Spleen (tissue), 7 donors: ENCODE measurements at regions not wholly inside any gene's neighbourhood (a gene's known extent, or its start where the extent isn't known, plus 50 kb on each side); places are given as distances from the start of the nearest gene placed in this dataset.
"Not testable (repeated sequence)": the region's sequence is repeated elsewhere in the genome, so short reads cannot be mapped to it uniquely, and the experiment has no call there.

ENCODE experiments used
- POLR2AphosphoS5 ChIP-seq, 3 donors: sonication (generic); formaldehyde crosslinking; IDR thresholded peaks; one replicate each; pipeline ENCODE4 v1.5.1; 2017; ENCODE audit warnings: antibody characterized with exemption in 3 of 3
- TF ChIP-seq, protein P1 (sequence below), 11 experiments: fragments of 200-600 bp in 7 of 11; fragments of 450-650 bp in 4 of 11; sonication (generic) in 4 of 11; IDR thresholded peaks in 8 of 11; conservative IDR thresholded peaks in 3 of 11; 1 replicate in 7 of 11; 2 replicates in 4 of 11; pipeline versions ENCODE4 v1.4.0 to v1.8.0; 2016 to 2021; ENCODE audit warnings: antibody characterized with exemption in 11 of 11, inconsistent platforms in 4 of 11, mild to moderate bottlenecking in 1 of 11
- donor health status: DM: no; HTN: no; CAD: no; lungs with moderate emphysema.
- donor health status: DM: no; HTN: no; CAD: no.
- donor health status: DM: no; HTN: no; CAD: no.

DNA sequence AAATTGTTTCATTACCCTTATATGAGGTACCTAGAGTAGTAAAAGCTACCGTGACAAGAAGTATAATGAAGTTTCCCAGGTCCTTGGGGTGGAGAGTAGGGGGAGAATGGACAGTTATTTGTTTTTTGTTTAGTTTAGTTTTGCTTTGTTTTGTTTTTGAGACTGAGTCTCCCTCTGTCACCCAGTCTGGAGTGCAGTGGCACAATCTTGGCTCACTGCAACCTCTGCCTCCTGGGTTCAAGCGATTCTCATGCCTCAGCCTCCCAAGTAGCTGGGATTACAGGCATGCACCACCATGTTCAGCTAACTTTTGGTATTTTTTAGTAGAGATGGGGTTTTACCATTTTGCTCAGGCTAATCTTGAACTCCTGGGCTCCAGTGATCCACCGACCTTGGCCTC lies 94.2 kb downstream of the VPREB1 start:
- not testable (repeated sequence) for TF ChIP-seq POLR2AphosphoS5 (IDR thresholded peaks at IDR 0.05)
- TF ChIP-seq, protein P1, sequence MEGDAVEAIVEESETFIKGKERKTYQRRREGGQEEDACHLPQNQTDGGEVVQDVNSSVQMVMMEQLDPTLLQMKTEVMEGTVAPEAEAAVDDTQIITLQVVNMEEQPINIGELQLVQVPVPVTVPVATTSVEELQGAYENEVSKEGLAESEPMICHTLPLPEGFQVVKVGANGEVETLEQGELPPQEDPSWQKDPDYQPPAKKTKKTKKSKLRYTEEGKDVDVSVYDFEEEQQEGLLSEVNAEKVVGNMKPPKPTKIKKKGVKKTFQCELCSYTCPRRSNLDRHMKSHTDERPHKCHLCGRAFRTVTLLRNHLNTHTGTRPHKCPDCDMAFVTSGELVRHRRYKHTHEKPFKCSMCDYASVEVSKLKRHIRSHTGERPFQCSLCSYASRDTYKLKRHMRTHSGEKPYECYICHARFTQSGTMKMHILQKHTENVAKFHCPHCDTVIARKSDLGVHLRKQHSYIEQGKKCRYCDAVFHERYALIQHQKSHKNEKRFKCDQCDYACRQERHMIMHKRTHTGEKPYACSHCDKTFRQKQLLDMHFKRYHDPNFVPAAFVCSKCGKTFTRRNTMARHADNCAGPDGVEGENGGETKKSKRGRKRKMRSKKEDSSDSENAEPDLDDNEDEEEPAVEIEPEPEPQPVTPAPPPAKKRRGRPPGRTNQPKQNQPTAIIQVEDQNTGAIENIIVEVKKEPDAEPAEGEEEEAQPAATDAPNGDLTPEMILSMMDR (IDR thresholded peaks at IDR 0.05 in 8 of 11, conservative IDR thresholded peaks at IDR 0.05 in 3 of 11): not testable (repeated sequence)
